ENCODE measurements at regions not wholly inside any gene's neighbourhood (a gene's known extent, or its start where the extent isn't known, plus 50 kb on each side); places are given as distances from the start of the nearest gene placed in this dataset.

DNA sequence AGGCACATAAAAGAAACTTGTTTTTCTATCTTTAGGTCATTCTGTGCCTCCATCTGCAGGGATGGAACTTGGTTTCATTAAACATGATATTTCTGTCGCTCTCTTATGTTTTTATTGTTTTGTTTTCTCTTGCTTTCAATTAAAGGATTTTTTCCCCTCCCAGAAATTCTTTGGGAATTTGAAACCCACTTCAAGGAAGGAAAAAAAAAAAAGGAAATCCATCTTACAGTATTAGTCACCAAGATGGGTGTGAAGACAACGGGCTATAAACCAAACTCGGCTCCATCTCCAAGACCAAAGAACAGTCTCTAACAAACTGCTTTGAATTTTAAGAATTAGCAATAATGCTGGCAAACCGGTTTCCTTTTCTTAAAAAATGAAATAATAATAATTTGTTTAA lies 244.1 kb downstream of the BCL11A start:
- WGBS, 2 donors: 83 to 87% methylated on average over 4 of the region's 4 CpGs
- Histone ChIP-seq H3K27ac (no peak overlapping the region), H3K27me3 (peaks cover 0 to 4% (median 0%) of the 10 kb centered on the region in 7 donors), H3K9me3 (no peaks in the 10 kb centered on the region), H3K4me1 (no peaks in the 10 kb centered on the region), H3K36me3 (no peaks in the 10 kb centered on the region), H3K4me3 (no peak overlapping the region)
- DNase-seq (no peak), ATAC-seq (no peak)
- intact Hi-C loops (cut with DNase I): no loop called here
- TF ChIP-seq, protein P1, sequence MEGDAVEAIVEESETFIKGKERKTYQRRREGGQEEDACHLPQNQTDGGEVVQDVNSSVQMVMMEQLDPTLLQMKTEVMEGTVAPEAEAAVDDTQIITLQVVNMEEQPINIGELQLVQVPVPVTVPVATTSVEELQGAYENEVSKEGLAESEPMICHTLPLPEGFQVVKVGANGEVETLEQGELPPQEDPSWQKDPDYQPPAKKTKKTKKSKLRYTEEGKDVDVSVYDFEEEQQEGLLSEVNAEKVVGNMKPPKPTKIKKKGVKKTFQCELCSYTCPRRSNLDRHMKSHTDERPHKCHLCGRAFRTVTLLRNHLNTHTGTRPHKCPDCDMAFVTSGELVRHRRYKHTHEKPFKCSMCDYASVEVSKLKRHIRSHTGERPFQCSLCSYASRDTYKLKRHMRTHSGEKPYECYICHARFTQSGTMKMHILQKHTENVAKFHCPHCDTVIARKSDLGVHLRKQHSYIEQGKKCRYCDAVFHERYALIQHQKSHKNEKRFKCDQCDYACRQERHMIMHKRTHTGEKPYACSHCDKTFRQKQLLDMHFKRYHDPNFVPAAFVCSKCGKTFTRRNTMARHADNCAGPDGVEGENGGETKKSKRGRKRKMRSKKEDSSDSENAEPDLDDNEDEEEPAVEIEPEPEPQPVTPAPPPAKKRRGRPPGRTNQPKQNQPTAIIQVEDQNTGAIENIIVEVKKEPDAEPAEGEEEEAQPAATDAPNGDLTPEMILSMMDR (IDR thresholded peaks at IDR 0.05): no peak

DNA sequence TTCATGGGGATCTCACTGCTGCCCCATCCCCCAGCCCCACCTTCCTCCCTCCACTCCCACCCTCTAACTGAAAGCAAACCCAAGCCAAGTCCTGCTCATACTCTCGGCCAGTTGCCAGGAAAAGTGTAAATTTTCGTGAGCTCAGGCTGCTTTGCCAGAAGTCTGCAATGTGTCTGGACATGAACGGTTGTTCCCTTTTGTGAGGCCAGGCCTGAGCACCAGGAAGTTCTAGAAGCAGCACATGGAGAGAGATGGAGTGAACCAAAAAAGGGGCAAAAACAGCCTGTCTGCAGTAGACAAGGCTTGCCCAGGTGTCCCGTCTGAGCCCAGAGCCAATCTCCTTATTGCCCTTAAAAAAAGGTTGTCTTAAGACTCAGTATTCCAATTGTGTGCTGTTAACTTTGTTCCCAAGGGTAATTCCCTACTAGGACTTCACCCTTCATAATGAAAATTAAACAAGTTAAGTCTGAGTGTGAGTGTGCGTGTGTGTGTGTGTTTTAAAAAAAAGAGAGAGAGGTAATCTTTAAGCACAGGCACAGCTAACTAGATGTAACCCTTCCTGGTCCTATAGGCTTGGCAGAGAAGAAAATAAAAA lies 247.1 kb downstream of the BCL11A start:
- H3K36me3 ChIP-seq: no peaks in the 10 kb centered on the region
- TF ChIP-seq, protein P1 (IDR thresholded peaks at IDR 0.05): no peak
- no peaks in the 10 kb centered on the region for H3K9me3 ChIP-seq
- intact Hi-C loops (cut with DNase I): no loop called here
- DNase-seq: no peak
- H3K27ac ChIP-seq: no peak overlapping the region
- H3K4me1 ChIP-seq: peaks cover 0 to 7% (median 0%) of the 10 kb centered on the region in 9 donors
- no peak for ATAC-seq
- WGBS, 2 donors: 22 to 24% methylated on average over 5 of the region's 5 CpGs
- H3K27me3 ChIP-seq: peaks cover 0 to 4% (median 0%) of the 10 kb centered on the region in 7 donors
- no peak overlapping the region for H3K4me3 ChIP-seq

DNA sequence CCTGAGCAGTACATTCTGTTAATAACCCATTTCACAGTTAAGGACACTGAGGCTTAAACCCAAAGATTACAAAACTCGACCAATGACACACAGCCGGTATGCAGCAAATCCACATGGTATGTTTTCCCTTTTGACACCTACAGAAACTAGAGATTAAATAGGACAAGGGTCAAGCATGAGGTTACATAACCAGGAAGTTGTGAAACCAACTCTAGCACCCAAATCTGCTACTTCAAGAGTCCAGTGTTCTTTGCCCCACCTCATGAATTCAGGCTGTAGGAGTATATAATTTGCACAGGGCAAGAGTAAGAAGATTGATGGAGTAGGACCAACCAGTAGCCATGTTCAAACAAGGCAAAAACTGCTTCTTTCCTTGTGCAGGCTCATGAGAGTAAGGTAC lies 249.8 kb downstream of the BCL11A start:
- DNase-seq (no peak), ATAC-seq (no peak)
- WGBS, 2 donors: 80 to 86% methylated on average over 2 of the region's 2 CpGs
- TF ChIP-seq, protein P1 (IDR thresholded peaks at IDR 0.05): no peak
- no peaks in the 10 kb centered on the region for H3K36me3 ChIP-seq
- peaks cover 0 to 7% (median 0%) of the 10 kb centered on the region in 9 donors for H3K4me1 ChIP-seq
- H3K27me3 ChIP-seq: peaks cover 0 to 4% (median 0%) of the 10 kb centered on the region in 7 donors
- no peak overlapping the region for H3K4me3 ChIP-seq
- no peaks in the 10 kb centered on the region for H3K9me3 ChIP-seq
- intact Hi-C loops (cut with DNase I): no loop called here
- no peak overlapping the region for H3K27ac ChIP-seq

DNA sequence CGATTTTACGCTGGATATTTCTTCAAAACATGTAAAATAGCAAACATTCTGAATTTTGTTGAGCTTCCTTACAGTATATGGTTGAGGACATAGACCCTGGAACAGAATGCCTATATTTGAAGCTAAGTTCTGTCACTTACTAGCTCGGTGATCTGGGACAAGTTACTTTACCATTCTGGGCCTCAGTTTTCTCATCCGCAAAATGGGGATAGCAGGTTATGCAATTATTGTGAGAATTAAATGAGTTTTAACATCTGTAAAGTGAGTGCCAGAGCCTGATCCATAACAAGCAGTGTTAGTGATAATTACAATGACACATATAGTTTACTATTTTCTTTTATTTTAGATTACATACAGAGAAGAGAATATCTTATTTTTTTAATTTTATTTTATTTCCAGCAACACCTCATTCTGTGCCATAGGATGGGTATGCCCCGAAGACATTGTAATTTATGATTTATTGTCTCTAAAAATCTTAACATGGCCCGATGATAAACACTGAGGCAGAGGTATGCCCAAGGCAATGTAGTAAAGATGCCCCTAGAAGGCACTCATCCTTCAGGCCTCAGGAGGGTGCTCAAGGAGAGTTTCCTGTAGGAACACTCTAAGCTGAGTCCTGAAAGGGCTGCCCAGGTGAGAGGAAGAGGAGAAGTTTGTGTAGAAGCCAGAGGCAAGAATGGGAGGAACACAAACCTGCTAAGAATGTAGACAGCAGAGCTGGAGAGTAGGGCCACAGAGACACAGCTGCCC lies 250.9 kb downstream of the BCL11A start:
- WGBS, 2 donors: 92 to 94% methylated on average over 6 of the region's 6 CpGs
- no peak overlapping the region for H3K4me3 ChIP-seq
- no peaks in the 10 kb centered on the region for H3K27me3 ChIP-seq
- H3K9me3 ChIP-seq: no peaks in the 10 kb centered on the region
- peaks cover 0 to 7% (median 0%) of the 10 kb centered on the region in 9 donors for H3K4me1 ChIP-seq
- ATAC-seq (no peak), DNase-seq (no peak)
- TF ChIP-seq, protein P1 (IDR thresholded peaks at IDR 0.05): no peak
- no peaks in the 10 kb centered on the region for H3K36me3 ChIP-seq
- intact Hi-C loops (cut with DNase I): no loop called here
- H3K27ac ChIP-seq: no peak overlapping the region

Measured in heart right ventricle (tissue), 16 donors.